COR-L47 (cell line): ENCODE measurements at regions not wholly inside any gene's neighbourhood (a gene's known extent, or its start where the extent isn't known, plus 50 kb on each side); places are given as distances from the start of the nearest gene placed in this dataset.
A peak's percentile ranks its signal among the peaks of the same experiment; 100 is the strongest.
"Not testable (repeated sequence)": the region's sequence is repeated elsewhere in the genome, so short reads cannot be mapped to it uniquely, and the experiment has no call there.

Source experiments
- DNase-seq: peaks from one replicate; lab custom pipeline; 2025; lab: John Stamatoyannopoulos, UW

DNA sequence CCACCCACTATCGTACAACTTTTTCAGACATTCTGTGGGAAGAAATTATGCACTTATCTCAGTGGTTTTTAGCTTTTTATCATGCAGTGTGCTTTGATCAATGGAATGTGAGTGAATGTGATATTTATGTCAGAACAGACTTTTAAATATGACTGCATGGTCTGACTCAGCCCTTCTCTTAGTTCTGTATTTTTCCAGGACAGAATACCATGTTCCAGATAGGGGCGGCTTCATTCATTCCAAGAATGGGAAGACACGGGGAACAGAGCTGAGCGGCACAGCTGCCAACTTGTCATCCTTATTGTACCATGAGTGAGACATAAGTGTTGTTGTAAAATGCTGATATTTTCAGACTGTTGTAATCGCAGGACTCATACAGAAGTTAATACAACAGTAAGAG lies 214.6 kb upstream of the NCAM2 start:
- no peak for DNase-seq

DNA sequence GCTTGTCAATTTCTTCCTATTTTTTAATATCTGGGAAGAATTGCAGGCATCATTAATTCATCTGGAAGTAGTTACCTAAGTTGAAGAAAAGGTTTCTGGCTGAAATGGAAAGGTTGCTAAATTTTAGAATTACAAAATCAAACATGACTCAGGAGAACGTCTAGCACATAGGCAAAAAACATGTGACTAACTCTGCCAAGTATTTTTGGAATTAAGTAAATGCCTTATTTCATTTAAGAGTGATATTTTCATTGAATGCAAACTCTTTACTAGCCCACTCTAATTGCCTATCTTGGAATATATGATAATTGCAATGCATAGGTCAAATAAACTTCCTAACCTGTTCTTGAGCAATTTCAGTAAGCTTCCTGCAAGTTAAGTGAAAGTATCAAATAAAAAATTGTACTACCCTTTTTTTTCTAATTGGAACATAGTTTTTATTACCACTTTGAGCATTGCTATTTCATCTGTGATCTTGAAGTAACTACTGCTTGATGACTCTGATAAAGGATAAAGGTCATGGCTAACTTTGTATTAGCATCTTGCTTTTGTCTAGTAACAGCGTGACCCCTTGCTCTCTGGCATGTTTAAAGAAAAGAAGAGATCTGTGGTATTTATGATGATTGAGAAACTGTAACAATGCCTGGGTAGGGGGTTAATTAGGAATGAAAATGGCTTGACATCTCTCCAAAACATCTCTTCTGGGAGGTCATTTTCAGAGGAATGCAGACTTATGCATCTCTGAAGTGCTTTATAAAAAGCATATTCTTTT lies 208.3 kb upstream of the NCAM2 start:
- DNase-seq = no peak

DNA sequence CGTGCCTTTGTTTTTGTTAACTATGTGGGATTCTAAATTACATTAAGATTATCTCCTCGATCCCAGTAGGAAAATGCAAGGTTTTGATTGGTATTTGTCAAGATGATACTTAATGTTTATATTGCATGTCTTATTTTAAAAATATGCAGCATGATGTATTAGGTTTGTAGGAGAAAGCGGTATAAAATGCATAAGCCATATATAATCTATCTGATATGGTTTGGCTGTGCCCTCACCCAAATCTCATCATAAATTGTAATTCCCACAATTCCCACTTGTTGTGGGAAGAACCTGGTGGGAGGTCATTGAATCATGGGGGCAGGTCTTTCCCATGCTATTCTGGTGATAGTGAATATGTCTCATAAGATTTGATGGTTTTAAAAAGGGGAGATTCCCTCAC lies 198.1 kb upstream of the NCAM2 start:
- no peak for DNase-seq

DNA sequence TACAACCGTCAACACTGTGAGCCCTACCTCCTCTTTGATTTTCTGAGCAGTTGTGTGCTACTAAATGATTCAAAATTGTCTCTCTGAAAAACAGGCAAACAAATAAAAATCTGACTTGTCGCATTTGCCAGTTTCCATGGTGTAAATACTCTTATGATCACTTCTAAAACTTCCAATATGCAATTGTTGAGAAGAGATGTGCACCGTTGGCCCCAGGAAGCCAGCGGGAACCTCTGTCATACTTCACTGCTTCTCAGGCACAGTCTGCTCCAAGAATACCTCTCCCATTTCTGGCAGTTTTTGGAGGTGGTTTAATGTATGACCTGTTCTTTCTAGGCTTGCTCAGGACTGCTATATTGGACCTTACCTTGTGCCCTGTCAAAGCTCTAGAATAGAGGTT lies 196.0 kb upstream of the NCAM2 start:
- no peak for DNase-seq

DNA sequence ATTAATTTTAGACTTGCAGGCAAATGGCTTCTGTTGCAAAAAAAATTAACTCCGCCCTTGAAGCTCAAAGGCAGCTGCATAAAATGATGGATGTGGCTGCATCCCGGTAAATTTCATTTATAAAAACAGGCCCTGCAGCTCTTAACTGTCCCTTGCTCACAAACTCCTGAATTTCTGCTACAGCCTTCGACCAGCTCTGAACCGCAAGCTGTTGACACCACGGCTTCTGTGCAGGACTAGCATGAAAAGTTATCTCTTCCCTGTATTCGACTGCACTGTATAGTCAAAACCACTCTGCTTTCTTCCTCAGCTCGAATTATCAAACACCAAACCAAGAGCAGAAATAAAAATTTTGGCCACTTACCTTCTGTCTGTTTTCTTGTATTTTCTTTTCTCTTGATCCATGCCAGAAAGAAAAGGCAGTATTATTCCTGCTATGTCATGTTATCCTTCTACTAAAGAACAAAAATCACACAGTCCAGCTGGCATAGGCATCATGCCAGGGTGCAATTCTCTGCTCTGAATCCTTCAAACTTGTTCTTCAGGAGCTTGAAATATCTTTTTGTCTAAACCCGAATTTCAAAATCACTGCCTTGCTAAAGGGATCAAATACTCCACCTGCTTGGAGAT lies 195.5 kb upstream of the NCAM2 start:
- no peak for DNase-seq

DNA sequence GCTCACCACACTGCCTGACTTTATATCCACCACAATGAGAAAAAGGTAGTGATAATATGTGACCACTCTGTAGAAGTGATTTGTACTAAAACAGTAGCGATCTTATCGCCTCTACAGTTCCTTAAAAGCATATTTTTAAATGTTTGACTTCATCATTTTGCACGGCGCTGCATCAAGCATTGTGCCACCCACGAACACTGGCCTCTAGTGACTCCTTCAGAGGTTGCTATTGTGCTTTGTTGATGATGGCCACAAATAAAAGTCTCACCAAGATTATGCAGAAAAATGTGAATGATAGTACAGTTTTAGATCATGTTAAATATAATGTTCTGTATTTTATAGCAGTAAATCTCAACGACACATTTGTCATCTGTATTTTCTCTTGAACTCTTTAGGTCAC lies 186.5 kb upstream of the NCAM2 start:
- no peak for DNase-seq

DNA sequence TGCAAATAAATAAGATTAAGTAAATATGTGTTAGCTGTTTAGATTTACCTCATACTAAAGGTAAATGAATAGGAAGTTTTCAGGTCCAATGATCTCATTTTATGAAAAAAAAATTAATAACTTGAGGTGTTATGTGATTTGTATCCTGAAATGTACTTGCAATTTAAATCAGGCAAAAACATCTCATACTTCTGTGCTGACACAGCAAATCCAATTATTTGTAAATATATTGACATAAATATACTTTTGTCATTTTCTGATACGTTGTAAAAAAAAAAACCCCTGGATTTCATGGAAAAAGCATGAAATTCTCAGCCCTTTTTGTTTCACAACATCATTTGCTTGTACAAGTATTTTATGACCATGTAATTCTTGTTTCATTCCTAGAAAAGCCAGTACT lies 184.1 kb upstream of the NCAM2 start:
- no peak for DNase-seq

DNA sequence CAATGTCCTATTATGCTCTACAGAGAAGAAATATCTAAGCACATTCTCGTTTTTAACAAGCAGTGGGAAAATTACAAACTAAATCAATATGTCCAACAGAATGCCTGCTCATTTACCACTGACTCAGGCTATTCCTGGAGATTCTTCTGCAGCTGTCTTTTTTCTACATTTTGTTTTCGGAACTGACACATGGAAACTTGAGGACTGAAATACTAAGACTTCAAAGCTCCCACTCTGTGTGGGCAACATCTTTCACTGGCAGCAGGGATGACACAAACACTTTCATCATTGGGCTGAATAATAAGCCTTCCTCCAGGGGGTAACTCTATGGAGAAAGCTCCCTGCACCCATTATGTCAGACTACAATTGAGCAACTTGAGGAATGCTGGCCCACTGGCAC lies 175.5 kb upstream of the NCAM2 start:
- no peak for DNase-seq

DNA sequence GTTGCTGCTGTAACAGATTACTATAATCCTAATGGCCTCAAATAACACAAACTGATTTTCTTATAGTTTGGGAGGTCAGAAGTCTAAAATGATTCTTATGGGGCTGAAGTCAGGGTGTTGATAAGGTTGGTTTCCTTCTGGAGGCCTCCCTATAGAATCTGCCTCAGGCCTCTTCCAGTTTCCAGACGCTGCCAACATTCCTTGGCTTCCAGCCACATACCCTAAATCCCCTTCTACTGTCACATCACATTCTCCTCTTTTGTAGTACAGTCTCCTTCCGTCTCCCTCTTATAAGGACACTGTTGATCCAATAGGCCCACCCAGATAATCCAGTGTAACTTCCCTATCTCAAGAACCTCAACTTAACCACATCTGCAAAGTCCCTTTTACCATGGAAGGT lies 145.3 kb upstream of the NCAM2 start:
- no peak for DNase-seq

DNA sequence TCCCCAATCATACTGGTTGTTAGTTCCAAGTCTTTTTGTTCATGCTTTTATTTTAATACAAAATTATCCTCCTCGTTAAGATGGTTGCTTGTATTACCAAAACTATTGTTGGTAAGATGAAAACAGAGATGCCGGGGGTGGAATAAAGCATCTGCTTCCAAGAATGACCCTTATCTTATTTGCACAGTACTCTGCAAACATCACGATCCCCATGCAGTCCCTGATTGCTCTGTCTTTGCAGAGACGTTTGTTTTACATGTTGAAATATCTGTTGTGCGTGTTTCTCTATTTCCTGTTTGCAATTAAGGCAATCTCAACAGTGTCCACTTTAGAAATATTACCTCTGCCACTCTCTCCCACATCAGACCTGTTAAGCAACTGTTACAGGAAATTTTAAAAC lies 141.3 kb upstream of the NCAM2 start:
- peak; percentile 90 for DNase-seq

DNA sequence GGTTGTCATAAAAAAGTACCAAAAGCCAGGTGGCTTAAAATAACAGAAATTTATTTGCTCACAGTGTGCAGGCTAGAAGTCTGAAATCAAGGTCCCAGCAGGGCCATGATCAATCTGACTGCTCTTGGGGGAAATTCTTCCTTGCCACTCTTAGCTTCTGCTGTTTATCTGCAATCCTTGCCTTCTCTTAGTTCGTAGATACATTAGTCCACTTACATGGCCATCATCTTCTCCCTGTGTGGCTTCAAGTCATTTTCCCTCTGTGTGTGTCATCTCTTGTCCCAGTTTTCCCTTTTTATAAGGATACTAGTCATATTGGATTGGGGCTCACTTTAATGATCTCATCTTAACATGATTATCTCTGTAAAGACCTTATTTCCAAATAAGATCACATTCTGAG lies 124.0 kb upstream of the NCAM2 start:
- DNase-seq = no peak

DNA sequence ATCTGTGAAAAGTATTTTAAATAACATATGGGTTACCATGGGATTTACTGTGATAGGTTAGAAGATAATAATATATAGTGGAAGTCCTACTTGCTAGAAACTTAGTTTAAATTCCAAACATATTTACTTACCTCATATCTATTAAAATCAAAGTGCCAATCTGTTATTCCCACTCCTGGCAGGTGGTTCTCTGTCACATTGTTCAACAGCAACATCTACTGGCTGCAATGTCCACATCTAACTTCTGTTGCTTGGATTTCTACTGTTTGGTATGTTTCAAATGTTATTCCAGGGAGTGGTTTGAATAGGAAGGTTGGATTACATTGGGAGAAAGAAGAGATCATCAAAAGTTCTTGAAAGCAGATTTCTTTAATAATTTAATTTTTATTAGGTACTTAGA lies 122.5 kb upstream of the NCAM2 start:
- DNase-seq = peak; percentile 19

DNA sequence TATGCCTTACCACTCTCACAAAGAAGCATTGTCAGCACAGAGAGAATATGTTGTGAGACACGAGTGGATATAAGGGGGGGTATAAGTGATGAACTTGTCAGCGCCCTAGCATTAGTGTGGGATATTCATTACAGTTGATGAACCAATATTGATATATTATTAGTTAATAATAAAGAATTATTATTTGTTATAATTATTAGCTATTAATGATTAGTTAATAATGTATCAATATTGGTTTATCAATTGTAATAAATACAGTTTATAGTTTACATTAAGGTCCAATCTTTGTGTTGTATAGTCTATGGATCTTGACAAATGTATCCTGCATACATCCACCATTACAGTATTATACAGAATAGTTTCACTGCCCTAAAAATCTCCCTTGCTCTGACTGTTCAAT lies 120.2 kb upstream of the NCAM2 start:
- no peak for DNase-seq

DNA sequence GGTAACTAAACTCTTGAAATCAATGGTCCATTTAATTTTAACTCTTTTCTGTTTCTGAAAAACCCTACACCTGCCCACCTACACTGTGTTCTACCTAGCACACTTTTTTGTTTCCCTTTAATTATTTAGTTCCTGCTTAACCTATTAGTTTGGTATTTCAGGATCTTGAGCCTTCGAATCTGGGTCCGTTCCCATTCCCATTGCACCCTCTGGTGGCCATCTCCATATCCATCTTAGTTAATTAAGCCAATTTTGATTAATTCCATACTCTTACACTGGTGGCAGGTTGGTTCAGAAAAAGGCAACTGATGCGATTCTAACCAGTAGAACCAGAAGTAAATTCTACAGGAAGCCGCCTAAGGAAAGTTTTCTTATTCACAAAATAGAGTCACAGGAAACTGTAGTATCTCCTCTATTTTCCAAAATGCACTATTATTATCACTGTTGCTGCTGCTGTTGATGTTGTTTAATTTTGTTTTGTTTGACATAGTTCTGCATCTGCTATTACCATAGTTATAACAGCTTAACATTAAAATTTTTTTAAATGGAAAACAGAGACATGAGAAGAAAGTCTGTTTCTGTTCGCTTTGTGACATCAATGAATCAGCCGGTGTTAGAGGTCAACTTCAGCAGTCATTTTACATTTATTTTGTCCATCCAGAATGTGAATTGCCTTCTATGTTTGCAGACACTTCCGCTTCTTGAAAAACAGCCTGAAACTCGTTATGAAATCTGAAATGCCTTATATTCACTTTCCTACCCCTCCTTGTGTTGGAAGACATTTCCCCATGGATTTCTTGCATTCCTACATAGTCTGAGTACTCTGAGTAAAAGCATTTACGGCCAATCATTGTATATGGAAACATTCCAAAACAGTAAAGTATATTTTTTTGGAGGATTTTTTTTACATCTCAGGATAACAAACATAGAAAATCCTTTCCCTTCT lies 115.5 kb upstream of the NCAM2 start:
- DNase-seq = peak; percentile 61

DNA sequence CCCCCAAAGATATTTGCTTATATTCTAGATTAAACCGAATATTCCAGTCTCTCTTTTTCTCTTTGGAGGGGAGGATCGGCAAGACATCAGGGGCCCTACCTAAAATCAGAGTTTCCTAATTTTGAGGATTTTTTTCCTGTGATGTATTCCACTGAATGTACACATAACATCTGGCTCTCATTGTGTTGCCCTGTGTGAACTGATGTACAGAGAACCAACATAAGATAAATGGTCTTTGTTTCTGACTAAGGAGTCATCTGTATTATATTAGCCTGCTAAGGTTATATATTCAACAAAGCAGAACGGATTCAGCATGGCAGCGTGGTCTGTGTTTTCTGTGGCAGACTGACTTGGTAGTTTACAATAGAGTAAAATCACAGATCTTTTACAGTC lies 114.8 kb upstream of the NCAM2 start:
- no peak for DNase-seq

DNA sequence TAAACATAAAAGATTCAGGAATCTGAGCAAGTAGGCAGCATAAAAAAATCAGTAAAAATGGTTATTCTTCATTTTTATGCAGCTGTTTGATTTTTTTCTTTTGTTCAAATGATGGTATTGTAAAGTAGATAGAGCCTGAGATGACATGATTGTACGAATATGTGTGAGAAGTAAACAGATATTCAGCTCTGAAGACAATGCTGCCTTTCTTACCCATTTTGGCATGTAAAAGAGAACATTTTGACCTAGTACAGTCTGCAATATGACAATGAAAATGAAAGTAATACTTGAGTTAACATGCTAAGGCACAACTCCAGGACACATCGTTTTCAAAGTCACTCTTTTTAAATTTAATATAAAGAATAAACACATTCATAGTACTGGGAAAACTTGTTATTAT lies 95.7 kb upstream of the NCAM2 start:
- no peak for DNase-seq

DNA sequence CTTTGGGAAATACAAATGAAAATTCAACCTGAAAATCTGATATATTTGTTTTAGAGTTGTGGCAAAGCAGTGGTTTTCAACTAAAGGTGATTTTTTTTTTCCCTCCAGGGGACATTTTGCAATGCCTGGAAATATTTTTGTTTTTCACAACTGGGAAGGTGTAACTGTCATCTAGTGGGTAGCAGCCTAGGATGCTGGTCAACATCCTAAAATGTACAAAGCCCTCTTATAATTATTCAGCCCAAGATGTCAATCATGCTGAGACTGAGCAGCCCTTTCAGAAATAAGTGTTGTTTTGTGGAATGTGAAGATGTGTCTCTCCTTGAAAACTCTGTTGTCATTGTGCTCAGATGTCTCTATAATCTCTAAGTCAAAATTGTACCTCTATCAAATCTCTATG lies 95.2 kb upstream of the NCAM2 start:
- no peak for DNase-seq

DNA sequence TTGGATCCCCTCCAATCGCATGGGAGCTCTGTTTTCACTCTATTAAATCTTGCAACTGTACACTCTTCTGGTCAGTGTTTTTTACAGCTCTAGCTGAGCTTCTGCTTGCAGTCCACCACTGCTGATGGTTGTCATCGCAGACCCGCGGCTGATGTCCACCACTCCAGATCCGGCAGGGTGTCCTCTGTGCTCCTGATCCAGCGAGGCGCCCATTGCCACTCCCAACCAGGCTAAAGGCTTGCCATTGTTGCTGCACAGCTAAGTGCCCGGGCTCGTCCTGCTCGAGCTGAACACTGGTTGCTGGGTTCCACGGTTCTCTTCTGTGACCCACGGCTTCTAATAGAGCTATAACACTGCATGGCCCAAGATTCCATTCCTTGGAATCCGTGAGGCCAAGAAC lies 70.7 kb upstream of the NCAM2 start:
- DNase-seq = not testable (repeated sequence)

DNA sequence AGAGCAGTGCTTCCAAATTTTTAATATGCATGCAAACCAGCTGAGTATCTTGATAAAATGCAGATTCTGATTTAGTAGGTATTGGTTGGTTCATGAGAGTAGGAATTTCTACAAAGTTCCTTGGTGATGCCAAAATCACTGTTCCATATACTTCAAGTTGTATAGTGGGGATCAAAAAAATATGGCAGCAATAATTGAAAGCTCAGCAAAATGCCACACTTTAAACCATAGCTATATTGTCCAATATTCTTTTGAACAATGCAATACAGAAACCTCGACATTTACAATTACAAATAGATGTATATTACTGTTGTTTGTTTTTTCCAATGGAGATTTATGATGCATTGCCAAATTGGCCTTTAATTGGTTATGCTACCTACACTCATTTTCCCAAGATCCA lies 55.7 kb upstream of the NCAM2 start:
- no peak for DNase-seq

DNA sequence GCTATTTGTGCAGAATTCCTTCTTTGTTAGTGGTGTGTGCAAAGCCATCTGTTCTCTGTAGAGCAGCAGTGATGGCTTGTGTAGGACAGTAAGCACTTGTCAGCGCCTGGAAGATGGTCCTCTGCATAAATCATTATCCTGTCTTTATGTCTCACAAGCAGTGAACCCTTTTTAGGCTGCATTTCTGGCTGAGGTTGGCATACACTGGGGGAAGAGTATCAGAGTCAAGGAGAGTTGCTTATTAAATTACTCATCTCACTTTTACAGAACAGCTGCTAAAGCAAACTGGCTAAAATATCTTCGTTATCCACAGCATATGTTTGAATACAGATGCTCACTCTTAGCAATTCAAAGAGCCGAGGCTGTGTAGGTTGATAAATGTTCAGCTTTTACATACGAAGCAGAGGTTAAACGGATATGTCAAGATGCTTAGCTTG lies 54.6 kb upstream of the NCAM2 start:
- no peak for DNase-seq

DNA sequence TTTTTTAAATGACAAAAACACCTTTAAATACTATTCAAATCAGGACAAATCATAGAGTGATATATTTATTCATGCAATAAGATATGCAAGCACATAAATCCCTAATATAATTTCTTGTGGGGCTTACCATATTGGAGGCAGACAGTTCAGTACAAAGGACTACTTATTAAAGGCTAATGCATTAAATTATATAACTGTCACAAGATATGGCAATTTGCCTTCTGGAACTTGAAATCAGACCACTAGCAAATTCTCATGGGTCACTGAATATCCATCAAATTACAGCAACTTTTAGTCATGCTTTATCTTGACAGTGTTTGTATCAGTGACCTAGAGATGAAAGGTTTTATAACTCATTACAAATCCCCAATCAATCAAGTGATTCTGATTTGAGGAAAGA lies 54.1 kb upstream of the NCAM2 start:
- no peak for DNase-seq

DNA sequence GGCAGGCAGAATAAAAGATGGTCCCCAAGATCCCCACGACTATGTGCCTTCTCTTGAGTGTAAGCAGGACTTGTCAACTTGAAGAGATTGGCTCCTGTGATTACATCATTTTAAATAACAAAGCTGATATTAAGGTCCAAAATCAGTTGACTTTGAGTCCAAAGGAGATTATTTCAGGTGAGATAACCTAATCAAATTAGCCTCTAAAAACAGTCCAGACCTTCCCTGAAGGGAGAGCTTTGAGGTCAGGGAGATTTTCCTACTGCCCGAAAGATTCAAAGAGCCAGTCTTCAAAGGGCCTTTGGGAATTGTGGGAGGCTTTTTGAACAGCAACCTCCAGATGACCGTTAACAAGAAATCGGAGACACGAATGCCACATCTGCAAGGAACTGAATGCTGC lies 51.5 kb upstream of the NCAM2 start:
- no peak for DNase-seq
